Kidney epithelial cell (primary cell): ENCODE measurements at regions not wholly inside any gene's neighbourhood (a gene's known extent, or its start where the extent isn't known, plus 50 kb on each side); places are given as distances from the start of the nearest gene placed in this dataset.

Experiments
- DNase-seq: peaks from one replicate; pipeline ENCODE4 v3.0.0-alpha.2; 2010; ENCODE audit warnings: low read depth
- H3K27me3 ChIP-seq: 2 replicates; pipeline ENCODE4 v1.6.0; 2011; ENCODE audit warnings: low read length; ENCODE audit not compliant: control insufficient read depth, insufficient read depth
- H3K36me3 ChIP-seq: 2 replicates; pipeline ENCODE4 v1.5.1; 2011; ENCODE audit warnings: low read length; ENCODE audit not compliant: control insufficient read depth, insufficient read depth
- H3K4me3 ChIP-seq: 2 replicates; pipeline ENCODE4 v1.5.1; 2011; ENCODE audit warnings: low read depth, mild to moderate bottlenecking, control low read depth, low read length
- TF ChIP-seq, protein P1 (sequence below): IDR thresholded peaks from 2 replicates; pipeline ENCODE4 v1.5.1; 2011; ENCODE audit warnings: mild to moderate bottlenecking, moderate library complexity, low read length, control low read depth, inconsistent platforms; ENCODE audit not compliant: insufficient read depth, poor library complexity, severe bottlenecking

DNA sequence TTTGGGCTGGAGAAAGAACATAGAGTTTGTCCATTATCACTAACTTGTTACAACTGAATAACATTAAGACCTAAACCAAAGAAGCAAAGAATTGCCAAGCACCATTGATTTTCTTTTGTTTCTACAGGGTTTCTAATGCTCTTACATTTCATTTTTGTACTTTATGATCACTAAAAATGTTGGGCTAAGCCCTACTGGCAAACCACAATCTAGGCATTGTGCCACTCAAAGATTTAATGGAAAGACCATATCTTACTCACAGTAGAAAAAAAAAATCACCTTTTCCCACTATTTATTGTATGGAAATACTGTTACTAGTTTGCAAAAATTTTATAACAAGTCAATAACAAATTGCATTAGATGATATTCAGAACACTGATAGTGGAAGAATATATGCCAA is 447.4 kb upstream of the PKDCC start:
- no peak overlapping the region for H3K4me3 ChIP-seq
- DNase-seq: no peak
- H3K36me3 ChIP-seq: no peaks in the 10 kb centered on the region
- TF ChIP-seq, protein P1, sequence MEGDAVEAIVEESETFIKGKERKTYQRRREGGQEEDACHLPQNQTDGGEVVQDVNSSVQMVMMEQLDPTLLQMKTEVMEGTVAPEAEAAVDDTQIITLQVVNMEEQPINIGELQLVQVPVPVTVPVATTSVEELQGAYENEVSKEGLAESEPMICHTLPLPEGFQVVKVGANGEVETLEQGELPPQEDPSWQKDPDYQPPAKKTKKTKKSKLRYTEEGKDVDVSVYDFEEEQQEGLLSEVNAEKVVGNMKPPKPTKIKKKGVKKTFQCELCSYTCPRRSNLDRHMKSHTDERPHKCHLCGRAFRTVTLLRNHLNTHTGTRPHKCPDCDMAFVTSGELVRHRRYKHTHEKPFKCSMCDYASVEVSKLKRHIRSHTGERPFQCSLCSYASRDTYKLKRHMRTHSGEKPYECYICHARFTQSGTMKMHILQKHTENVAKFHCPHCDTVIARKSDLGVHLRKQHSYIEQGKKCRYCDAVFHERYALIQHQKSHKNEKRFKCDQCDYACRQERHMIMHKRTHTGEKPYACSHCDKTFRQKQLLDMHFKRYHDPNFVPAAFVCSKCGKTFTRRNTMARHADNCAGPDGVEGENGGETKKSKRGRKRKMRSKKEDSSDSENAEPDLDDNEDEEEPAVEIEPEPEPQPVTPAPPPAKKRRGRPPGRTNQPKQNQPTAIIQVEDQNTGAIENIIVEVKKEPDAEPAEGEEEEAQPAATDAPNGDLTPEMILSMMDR: no peak
- no peaks in the 10 kb centered on the region for H3K27me3 ChIP-seq

DNA sequence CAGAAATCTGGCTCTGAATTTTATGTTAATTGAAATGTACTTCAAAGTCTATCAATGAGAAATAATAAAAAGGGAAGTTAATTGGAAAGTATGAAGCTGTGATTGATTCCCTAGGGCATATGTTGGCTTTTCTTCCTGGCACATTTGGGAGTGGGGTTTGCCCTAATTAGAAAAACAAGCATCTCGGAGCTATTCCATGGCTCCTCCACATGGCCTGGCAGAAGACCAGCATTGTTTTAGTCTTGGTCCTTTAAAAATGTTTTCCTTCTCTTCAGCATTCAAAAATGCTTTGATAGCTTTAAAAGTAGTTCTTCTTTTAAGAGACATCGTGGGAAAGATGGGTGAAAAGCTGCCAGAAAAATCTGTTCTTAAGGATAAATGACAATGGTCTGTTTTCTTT is 445.5 kb upstream of the PKDCC start:
- no peaks in the 10 kb centered on the region for H3K27me3 ChIP-seq
- no peak overlapping the region for H3K4me3 ChIP-seq
- TF ChIP-seq, protein P1: no peak
- DNase-seq: no peak
- H3K36me3 ChIP-seq: no peaks in the 10 kb centered on the region

DNA sequence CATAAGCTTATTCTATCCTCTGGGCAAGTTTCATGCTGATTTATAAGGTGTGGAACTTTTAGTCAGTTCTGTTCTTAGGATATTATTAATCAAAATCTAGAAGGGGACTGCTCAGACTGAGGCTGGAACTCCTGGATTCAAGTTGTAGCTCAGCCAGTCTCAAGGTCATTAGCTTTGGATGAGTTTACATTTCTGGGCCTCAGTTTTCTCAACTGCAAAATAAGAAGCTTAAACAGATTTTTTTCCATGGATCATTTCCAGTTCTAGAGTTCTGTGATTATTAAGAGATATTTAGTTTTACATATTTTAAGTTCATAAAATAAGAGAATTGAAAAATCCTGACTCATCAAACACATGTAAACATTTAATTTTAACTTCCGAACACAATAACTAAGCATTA is 442.5 kb upstream of the PKDCC start:
- no peak for DNase-seq
- no peaks in the 10 kb centered on the region for H3K36me3 ChIP-seq

DNA sequence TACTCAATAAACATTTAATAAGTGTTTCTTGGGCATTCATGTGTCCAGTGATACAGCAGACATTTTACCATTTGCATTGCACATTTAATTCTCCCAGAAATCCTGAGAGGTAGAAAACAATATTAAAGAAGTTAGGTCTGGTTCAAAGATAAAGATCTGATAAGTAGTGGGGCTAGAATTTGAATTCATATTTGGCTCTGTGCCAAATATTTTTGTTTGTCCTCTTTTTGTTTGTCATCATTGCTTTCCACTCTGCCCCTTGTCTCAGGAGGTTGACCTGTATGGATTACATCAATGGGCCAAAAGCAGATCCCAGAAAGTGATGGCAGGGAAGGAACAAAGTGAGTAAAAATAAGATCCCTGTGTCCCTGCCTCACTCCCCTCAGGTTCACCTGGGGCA is 441.9 kb upstream of the PKDCC start:
- TF ChIP-seq, protein P1: no peak
- Histone ChIP-seq H3K36me3 (no peaks in the 10 kb centered on the region), H3K4me3 (no peak overlapping the region), H3K27me3 (no peaks in the 10 kb centered on the region)
- no peak for DNase-seq

More for the DNA sequence above, 442.5 kb upstream of the PKDCC start:
- H3K4me3 ChIP-seq: no peak overlapping the region
- H3K27me3 ChIP-seq: no peaks in the 10 kb centered on the region
- TF ChIP-seq, protein P1: no peak

DNA sequence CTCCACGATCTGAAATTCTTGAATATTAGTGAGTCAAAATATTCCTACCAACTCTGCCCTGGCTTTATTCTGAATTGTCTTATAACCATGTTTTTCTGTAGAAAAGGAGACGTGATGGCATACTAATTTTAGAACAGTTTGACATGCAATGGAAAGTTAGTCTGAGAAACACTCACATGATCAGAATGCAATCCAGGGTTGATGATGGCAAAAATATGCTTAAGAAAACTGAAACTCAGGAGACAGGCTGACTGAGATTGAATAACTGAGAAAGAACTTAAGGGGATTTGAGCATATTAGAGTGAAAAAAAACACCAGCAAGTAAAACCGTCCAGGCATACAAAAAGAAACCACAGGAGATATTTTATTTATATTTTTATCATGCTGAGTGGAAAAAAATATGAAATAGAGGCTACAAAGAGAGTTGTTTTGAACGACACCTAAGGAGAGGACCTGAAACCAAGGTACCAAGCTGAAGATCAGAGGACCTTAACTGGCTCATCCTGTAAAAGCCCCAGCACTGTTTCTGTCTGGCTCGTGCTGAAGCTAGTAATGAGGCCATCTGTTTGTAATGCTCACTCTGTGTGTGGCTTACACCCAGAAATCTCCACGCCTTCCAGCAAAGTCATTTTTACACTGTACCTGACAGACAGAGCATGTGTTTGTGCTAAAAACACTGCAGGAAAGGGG is 437.2 kb upstream of the PKDCC start:
- H3K4me3 ChIP-seq: no peak overlapping the region
- TF ChIP-seq, protein P1: no peak
- H3K27me3 ChIP-seq: no peaks in the 10 kb centered on the region
- DNase-seq: no peak
- H3K36me3 ChIP-seq: no peaks in the 10 kb centered on the region

DNA sequence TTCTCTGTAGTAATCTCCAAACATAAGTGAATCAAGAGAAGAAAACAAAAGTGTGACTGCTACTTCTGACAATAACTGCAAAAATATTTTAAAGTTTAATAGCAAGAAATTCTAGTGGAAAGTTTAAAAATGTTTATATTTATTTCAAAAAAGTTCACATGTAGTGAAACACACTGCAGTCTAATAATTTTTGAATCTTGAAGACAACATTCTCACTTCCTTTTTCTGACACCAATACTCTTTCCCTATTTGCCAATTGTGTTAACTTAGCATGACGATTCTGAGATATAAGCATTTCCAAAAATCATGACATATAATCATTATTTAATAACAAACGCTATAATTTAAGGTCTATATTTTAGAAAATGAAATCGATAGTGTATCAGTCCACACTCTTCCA is 429.1 kb upstream of the PKDCC start:
- TF ChIP-seq, protein P1: no peak
- no peak overlapping the region for H3K4me3 ChIP-seq
- DNase-seq: no peak
- H3K27me3 ChIP-seq: peaks cover 2% of the 10 kb centered on the region
- H3K36me3 ChIP-seq: no peaks in the 10 kb centered on the region
